8988T (cell line): ENCODE measurements at regions not wholly inside any gene's neighbourhood (a gene's known extent, or its start where the extent isn't known, plus 50 kb on each side); places are given as distances from the start of the nearest gene placed in this dataset.
"Not testable (repeated sequence)": the region's sequence is repeated elsewhere in the genome, so short reads cannot be mapped to it uniquely, and the experiment has no call there.

Source experiments
- DNase-seq: peaks from one replicate; pipeline ENCODE4 v3.0.0; 2011

DNA sequence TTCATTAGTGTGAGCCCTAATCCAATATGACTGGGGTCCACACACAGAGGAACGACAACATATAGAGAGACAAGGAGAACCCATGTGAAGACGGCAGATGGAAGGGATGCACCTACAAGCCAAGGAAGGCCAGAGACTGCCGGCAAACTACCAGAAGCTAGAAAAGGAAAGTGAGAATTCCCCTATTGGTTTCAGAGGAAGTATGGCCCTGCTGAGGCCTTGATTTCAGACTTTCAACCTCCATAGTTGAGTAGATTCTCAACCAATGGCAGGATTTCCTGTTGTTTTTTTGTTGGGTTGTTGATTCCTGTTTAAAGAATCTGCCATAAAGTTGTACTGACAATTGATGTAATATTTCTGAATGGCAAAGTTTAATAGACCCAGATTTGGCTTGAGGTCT, 241.5 kb downstream of the SATB2 start:
- no peak for DNase-seq

DNA sequence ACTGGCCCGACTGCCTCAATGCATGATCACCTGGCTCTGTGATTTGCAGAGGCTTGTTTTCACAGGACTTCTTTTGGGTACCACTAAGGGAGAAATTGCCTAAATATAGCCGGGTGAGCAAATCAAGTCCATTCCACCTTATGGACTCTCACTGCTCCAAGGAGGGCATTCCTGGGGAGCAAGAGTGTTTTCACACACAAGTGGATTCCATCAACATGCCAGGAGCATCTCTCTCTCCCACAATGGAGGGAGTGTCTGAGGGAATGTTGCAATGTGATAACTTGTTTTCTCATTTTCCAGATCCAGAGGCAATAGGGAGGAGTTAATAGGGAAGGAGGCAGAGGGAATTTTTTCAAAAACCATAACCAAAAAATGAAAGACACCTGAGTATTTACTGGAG, 250.7 kb downstream of the SATB2 start:
- DNase-seq: no peak

DNA sequence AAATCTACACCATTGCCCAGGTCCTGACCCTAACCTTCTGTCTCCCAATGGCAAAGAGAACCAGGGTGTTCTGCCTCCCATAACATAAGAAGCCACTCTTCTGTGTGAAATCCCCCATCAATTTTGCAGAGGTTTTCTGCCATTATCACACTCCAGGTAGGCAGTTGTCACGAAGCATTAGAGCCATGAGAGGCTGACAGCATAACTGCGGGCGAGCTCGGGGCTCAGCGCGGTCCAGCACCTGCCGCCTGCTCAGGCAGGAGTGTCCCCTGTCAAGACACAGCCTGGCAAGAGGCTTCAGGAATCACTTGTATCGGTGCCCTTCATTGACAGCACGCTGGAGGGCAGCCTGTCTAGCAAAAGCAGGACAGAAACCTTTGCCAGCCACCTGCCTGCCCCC, 251.2 kb downstream of the SATB2 start:
- no peak for DNase-seq

DNA sequence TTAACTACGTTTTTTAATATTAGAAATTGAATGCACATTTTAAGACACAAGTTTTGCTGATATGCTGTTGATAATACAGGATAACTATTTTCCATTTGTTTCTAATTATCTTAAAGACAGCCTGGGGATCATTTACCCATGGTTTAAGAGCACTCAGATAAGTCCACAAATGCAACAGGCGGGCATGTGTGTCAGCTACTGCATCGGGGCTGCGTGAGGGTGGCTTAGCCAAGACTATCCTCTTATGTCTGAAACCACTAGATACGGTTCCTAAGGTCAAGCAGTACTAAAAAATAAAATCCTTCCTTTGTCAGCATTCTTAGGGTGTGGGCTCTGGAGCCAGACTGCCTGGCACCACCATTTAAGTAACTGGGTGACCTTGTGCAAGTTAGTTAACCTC, 254.8 kb downstream of the SATB2 start:
- no peak for DNase-seq

DNA sequence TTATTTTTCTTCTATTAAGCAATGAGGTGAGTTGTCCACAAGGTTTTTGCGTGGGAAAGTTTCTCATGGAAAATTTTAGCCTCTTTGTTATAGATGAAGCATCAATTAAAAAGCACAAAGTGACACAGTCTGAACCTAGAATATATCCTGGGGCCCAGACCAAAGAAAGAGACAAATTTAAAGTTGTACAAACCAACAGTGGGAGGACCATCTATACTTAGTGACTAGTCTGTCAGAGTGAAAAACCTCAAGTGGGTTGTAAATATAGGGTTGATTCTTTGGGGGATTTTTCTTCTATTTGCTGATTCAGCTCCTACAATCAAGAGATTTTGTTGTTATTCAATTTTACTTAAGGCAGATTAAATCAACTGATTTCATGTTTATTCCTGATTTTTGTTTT, 256.2 kb downstream of the SATB2 start:
- no peak for DNase-seq

DNA sequence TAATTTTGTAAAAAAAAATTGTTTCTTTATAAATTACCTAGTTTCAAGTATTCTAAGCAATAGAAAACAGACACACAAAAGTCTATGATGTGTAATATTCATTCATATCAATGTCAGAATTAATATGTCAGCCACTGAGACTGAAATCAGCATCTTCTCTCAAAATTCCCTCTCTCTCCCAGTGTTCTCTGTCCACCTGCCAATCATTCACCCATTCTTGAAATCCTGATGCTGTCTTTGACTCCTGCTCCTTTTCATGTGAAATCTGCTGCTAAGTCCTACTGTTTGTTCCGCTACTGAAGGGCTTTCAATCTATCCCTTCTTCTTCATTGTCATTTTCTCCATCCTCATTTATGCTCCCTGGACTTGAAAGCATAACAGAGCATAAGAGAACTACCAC, 257.9 kb downstream of the SATB2 start:
- DNase-seq: no peak

DNA sequence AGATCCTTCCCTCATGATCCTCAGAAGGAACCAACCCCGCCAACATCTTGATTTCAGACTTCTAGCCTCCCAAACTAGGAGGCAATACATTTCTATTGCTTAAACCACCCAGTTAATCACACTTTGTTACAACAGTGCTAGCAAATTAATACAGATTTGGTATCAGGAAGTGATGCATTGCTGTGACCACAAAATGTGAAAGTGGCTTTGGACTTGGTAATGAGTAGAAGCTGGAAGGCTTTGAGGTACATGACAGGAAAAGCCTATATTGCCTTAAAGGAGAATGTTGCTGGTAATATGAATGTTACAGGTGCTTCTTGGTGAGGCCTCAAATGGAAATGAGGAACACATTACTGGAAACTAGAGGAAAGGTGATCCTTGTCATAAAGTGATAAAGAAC, 260.3 kb downstream of the SATB2 start:
- no peak for DNase-seq

DNA sequence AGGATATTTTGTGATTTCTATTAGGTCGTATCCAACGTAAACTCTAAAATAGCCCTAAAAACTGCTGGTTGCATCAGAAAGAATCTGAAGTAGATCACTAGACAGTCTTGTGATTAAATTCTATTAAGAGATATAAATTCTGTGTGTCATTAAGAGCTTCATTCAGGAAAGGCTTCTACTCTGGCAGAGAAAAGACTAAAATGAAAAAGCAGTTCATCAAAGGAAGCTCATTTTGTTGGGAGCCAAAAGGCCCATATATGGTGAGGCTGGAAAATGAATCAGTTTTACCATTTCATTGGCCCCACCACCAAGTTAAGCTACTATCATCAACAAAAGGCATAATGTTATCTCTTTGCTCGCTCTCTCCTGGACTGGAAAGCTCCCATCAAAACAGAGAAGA, 261.1 kb downstream of the SATB2 start:
- DNase-seq: no peak

DNA sequence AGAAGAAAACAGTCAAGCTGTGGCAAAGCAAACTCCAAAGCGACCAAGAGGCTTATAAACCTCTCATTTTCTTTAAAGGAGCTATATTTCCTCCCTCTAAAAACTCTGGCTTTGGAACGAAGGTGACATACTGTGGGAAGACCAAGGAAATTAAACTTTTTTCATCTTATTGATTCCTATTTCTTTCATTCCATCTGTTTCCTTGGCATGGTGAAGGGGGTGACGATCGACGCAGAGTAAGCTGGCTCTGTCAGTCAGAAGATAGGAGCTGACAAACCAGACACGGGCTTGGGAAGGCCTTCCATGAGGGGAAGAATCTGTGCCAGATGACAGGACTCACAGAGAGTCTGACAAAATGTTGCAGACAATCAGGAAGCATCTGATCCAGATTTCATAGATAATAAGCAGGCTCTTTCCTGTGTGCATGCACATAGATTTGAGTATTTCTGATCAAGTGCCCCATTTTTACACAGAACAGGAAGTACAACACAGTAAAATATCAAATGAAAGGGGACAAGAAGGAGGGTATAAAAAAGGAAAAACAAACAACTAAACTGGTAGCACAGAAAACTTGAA, 261.7 kb downstream of the SATB2 start:
- no peak for DNase-seq

DNA sequence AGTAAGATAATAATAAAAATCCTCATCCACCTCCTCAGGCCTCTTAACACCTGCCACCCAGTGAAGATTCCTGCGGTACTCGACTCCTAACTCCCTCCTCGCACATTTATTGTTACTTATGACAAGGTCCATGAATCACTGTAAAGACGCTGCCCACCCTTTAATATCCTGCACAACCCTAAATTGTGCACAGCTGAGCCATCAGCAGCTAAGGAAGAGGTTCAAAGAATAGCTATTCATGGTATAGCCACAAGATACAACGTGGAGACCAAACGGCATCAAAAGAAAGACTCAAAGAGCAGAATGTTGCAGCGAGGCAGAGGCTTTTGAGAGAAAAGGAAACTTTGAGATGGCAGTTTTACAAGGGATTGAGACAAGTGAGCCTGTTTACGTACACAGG, 266.3 kb downstream of the SATB2 start:
- DNase-seq: no peak

DNA sequence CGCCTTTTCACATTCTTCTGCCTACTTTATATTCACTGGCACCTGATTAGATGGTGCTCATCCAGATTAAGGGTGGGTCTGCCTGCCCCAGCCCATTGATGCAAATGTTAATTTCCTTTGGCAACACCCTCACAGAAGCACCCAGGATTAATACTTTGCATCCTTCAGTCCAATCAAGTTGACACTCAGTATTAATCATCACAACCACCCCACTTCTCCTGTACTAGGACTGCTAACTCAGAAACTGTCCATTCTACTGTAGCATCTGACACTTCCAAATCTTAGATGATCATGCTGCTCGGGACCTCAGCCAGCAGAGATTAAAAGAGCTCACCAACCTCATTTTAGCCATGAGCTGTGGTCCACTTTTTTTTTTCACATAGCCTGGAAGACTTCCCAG, 268.5 kb downstream of the SATB2 start:
- no peak for DNase-seq

DNA sequence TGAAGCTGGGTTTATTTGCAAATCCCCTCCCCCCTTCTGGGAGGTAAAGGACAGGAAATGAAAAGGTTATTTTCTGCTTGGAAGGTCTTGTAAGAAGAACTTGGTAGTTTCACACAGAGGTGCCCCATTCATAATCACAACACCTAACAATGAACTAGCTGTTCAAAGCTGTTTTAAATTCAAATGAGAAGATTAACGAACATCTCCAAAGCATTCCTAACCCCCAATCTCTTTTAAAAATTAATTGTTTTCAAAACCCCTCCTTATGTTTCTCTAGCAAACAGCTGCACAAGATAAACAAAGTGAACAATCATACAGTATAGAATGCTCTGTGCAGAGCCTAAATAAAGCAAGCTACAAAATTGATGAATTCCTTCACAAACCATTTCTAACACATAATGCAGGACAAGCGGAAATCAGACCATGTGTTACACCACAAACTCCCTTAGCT, 271.4 kb downstream of the SATB2 start:
- no peak for DNase-seq

DNA sequence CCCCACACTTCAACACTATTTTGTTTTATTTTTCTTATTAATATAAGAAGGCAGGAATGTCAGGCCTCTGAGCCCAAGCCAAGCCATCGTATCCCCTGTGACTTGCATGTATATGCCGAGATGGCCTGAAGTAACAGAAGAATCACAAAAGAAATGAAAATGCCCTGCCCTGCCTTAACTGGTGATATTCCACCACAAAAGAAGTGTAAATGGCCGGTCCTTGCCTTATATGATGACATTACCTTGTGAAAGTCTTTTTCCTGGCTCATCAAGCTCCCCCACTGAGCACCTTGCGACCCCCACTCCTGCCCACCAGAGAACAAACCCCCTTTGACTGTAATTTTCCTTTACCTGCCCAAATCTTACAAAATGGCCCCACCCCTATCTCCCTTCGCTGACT, 272.6 kb downstream of the SATB2 start:
- not testable (repeated sequence) for DNase-seq

DNA sequence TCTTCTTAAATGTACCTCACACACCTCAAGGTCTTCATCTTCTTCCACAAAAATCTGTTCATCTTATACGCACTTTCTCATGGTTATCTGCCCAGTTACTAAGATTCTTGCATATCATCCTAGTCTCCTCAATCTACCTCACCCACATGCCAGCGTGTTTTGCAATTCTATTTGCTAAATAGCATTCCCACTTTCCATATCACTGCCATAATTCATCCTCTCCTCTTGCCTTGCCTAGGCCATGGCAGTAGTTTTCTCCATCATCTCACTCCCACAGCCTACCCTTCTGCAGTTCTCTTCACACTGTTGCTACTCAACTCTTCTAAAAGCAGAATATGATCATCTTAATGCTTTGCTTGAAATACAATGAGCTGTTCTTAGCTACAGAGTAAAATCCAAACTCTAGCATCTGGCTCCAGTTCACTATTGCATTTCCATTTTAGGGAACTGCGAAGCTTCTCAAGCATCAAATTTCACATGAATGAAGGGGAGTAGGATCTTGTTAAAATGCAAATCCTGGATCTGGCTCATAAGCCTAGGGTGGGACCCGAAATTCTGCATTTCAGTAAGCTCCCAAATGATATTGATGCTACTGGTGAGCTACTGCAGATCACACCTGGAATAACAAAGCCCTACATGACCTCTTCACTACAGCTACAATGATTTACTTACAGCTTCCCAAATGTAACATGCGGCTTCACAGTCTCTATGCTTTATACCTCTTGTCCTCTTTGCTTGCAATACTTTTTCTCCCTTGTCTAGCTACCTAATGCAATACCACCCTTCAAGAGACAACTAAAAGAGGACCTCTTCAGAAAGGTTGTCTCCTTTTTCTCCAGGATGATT, 293.9 kb downstream of the SATB2 start:
- no peak for DNase-seq

DNA sequence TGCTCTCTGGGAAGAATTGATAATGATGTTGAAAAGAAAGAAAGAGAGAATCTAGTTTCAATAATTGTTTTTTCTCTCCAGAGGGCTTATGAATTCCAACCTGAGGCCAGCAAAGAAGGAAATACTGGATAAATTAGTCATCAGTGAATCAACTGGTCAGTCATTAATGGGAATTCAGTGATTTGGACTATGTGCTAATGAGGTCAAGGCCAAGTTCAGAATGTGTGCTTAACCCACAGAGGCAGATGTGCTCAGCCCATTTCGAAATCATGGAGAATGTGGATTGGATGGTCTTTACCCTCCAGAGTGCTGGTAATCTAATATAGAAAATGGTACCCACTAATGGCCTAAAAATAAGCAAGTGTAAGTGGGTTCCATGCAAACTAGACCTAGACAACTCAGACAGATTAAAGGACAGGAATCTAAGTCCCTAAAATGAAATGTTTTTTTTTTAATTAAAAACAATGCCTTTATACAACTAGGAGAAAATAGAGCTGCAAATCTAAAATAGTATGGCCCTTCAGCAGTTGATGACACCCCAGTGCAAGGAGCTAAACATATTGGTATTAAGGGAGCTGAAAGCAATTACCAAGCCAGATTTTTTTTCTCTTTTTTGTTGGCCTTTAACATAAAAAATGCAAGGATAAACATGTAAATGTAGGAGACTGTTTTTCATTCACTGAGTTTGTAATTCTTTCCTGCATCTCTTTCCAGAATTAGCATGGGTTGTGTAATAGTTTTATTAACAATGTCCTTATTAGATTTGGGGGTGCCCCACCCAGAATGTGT, 296.9 kb downstream of the SATB2 start:
- no peak for DNase-seq

DNA sequence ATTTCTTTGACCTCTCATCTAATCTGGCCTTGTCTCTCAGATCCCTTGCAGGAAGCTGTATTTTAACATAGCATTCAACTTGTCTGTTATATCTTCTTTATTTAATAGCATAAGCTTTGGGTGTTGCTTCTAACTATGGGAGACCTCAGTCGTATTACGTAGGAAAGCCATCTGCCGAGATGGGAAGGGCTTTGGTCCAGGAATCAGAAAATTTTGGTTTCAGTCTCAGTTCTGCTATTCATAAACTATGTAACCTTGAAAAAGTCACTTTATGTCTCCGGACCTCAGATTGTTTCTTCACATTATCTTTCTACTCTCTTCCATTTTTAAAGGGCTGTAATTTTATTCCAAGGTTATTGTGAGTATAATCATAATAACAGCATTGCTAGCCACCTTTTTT, 297.7 kb downstream of the SATB2 start:
- no peak for DNase-seq

DNA sequence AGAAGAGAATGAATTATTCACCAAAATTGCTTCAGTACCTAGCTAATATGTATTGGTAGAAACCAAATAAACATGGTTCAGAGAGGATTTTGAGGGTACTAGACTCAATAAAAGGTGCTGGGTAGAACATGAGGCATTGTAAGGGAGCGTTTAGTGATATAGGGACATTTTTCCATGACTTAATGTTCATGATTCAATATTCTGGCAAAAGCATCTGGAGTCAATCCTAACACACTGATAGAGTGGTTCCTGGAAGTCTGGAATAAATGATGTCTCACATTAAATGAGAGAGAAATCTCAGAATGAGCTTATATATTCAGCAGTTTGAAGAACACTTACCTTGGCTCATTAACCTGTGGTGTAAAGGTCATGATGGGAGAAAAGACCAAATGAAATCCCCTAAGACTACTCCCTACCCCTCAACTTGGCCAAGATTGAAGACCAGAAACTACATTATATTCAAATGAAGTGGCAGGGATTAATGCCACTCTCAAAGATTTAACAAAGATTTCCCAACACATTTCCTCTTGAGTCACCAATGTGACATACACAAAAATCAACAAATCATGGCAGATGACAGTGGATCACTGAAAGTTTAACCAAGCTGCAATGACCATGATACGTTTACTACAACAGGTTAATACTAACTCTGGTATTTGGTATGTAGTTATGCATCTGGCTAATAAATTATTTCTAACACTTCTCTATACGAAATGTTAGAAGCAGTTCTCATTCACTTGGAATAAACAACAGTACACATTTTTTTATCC, 309.5 kb downstream of the SATB2 start:
- no peak for DNase-seq

DNA sequence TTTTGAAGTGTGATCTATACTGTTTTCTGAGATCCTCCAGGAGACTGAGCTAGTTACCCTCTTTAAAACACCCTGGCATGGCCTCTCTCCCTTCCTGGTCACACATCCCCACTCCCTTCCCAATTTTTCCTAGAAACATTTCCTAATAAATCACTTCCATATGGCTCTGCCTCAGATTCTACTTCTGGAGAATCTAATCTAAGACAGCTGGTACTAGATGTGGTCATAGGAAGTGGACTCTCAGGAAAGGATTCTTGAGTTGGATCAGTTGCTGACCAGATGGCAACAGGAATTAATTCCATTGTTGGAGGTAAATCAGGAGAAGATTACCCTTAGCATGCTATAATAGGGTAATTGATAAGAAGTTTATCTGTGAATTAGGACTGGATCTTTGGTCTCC, 310.5 kb downstream of the SATB2 start:
- DNase-seq: no peak

DNA sequence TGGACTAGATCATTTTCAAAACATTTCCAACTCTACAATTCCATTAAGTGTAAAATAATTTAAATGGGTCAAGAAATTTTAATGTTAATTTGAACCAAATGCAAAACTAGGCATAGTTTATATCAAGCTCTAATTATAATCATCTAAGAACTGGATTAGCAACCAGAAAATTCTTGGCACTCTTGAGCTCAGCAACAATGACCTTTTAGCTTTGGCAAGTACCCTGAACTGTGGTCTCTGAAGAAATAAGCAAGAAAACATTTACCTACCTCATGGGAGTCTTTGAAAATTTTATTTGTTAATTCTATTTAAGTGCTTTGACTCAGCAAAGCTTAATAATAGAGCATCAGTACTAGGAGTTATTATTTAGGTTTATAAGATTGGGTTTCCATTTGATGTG, 313.2 kb downstream of the SATB2 start:
- DNase-seq: no peak

DNA sequence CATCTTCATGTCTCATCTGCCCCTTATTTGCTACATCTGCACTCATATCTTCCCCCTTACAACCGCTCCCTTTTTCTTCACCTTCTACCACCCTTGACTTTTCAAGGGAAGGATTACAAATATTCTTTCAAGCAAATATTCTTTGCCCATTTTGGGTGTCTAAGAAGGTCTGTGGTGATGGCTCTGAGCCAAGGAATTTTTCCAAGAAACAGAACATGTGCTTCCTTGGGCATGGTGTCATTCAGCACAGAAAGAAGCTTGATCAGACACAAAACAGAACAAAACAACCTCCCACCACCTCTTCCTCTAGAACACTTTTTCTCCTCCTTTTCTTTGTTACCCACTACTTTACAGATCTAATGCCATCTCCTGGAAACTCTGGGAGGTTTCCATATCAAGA, 313.7 kb downstream of the SATB2 start:
- no peak for DNase-seq

DNA sequence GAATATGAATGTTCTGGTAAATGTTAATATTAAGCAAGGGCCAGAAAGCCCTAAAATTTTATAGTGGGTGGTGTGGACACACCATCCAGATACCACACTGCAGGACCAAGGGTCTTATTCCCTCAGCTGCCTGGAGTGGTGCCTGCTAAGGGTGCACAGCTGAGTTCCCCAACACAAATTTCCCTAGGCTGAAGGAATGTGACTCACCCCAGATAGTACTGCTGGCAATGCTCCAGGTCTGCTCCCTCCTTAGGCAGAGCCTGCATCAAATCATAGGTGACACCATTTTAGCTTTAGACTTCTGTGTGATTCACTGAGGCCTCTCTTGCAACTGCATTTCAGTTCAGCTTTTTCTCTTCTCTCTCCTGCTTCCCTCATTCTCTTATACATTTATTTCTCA, 321.1 kb downstream of the SATB2 start:
- no peak for DNase-seq

DNA sequence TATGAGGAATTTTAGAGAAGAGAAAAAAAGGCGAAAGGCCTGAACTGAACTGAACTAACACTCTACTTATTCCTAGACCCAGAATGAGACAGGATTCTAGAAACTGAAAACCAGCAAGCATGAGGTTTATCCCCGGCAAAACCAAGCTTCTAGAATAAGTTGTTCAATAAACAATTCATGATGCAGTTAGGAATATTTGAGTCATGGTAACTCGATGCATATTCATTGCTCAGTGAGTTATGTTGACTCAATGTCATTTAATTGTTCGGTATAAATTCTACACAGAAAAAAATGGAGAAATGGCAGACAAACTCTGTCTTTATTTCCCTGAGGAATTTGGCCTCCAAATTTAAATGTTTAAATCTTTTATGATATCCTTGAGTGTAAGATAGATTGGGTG, 321.5 kb downstream of the SATB2 start:
- DNase-seq: no peak

DNA sequence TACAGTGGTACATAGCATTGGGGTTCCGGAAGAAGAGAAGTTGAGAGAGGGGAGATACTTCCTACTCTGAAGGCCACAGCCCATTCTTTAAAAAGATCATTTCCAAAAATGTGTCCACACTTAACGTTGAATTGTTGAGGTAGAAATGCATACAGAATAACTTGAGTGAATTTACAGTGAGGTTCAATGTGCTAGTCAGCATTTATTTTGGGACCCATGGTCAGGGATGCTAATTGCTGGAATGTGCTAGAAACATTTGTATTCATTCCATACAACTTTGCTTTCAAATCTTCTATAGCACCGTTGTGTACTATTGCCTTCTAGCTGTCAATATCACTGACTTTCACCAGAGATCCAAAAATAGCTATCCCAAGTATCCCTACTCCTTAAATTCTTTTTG, 325.9 kb downstream of the SATB2 start:
- DNase-seq: no peak
